Endothelial cell of umbilical vein (primary cell): ENCODE measurements at regions not wholly inside any gene's neighbourhood (a gene's known extent, or its start where the extent isn't known, plus 50 kb on each side); places are given as distances from the start of the nearest gene placed in this dataset.

Experiments used
- BruUV-seq: library from RNA; stranded (reverse); fragments of 400-500 nt; replicated peaks from 2 replicates; lab custom pipeline; 2021; lab: Mats Ljungman, UMichigan
- CTCF ChIA-PET: fragments of 300-600, 350-600 bp; sonication (Branson Sonifier 250); formaldehyde crosslinking; loops from one replicate; lab custom pipeline; 2021; ENCODE audit warnings: antibody characterized with exemption, inconsistent platforms; lab: Charles Lee
- POLR2A ChIA-PET: fragments of 300-600, 350-600 bp; sonication (Branson Sonifier 250); formaldehyde crosslinking; loops from one replicate; lab custom pipeline; 2021; ENCODE audit warnings: antibody characterized with exemption, inconsistent platforms; lab: Charles Lee
- DNase-seq: peaks from one replicate; pipeline ENCODE4 v3.0.0-alpha.2; 2011; ENCODE audit warnings: low read depth, low spot score
- FAIRE-seq: peaks from 2 replicates; lab custom pipeline; 2011; peaks lifted over from hg19 to GRCh38; lab: Jason Lieb, UNC
- H2AFZ ChIP-seq: 2 replicates; pipeline ENCODE4 v1.6.0; 2012; ENCODE audit warnings: low read depth, low read length, control low read depth, inconsistent platforms
- H3K27ac ChIP-seq: 2 replicates; pipeline ENCODE4 v1.5.1; 2011; ENCODE audit warnings: low read depth, mild to moderate bottlenecking, control low read depth, low read length, moderate library complexity; ENCODE audit not compliant: insufficient read depth
- H3K27me3 ChIP-seq, 2 experiments: 2 replicates each; pipeline versions ENCODE4 v1.6.0 to v1.6.1; 2011; ENCODE audit warnings: low read length in 2 of 2, mixed read lengths in 1 of 2; ENCODE audit not compliant: control insufficient read depth in 2 of 2, insufficient read depth in 2 of 2
- H3K36me3 ChIP-seq, 2 experiments: 2 replicates in 1 of 2; 3 replicates in 1 of 2; pipeline ENCODE4 v1.5.1; 2011; ENCODE audit warnings: low read length in 2 of 2, mild to moderate bottlenecking in 1 of 2, moderate library complexity in 1 of 2; ENCODE audit not compliant: control insufficient read depth in 2 of 2, insufficient read depth in 2 of 2; ENCODE audit errors: extremely low read depth in 1 of 2
- H3K4me1 ChIP-seq: 3 replicates; pipeline ENCODE4 v1.5.1; 2011; ENCODE audit warnings: mild to moderate bottlenecking, low read length; ENCODE audit not compliant: control insufficient read depth, insufficient read depth; ENCODE audit errors: extremely low read depth
- H3K4me2 ChIP-seq: 2 replicates; pipeline ENCODE4 v1.6.1; 2011; ENCODE audit warnings: low read length, control low read depth, mixed read lengths; ENCODE audit not compliant: insufficient read depth
- H3K4me3 ChIP-seq, 3 experiments: fragments of 200-600 bp in 1 of 3; sonication (generic), shearing (Covaris generic) in 1 of 3; replicated peaks in 1 of 3; 2 replicates each; pipeline ENCODE4 v1.5.1; 2011 to 2016; ENCODE audit warnings: control low read depth in 3 of 3, low read length in 3 of 3, mild to moderate bottlenecking in 2 of 3, inconsistent platforms in 1 of 3, low read depth in 1 of 3, moderate library complexity in 1 of 3; ENCODE audit not compliant: insufficient read depth in 1 of 3
- H3K79me2 ChIP-seq: 2 replicates; pipeline ENCODE4 v1.6.0; 2012; ENCODE audit warnings: low read length, inconsistent platforms; ENCODE audit not compliant: control insufficient read depth, insufficient read depth
- H3K9ac ChIP-seq: replicated peaks from 2 replicates; pipeline ENCODE3; 2011; ENCODE audit warnings: low read length, control low read depth; ENCODE audit not compliant: insufficient read depth; ENCODE audit errors: extremely low read depth
- H3K9me1 ChIP-seq: replicated peaks from 3 replicates; pipeline ENCODE4 v1.6.0; 2011; ENCODE audit warnings: mild to moderate bottlenecking, low read length; ENCODE audit not compliant: control insufficient read depth, insufficient read depth; ENCODE audit errors: extremely low read depth
- H3K9me3 ChIP-seq: replicated peaks from 2 replicates; pipeline ENCODE4 v1.5.1; 2012; ENCODE audit warnings: low read length, inconsistent platforms; ENCODE audit not compliant: control insufficient read depth, insufficient read depth
- H4K20me1 ChIP-seq: replicated peaks from 2 replicates; pipeline ENCODE3; 2011; ENCODE audit warnings: mild to moderate bottlenecking, low read length; ENCODE audit not compliant: control insufficient read depth, insufficient read depth; ENCODE audit errors: extremely low read depth
- EZH2 ChIP-seq: IDR thresholded peaks from 2 replicates; pipeline ENCODE4 v1.6.1; 2012; ENCODE audit warnings: borderline replicate concordance, low read depth, mild to moderate bottlenecking, moderate library complexity, low read length, inconsistent platforms; ENCODE audit not compliant: severe bottlenecking
- FOS ChIP-seq: IDR thresholded peaks from 2 replicates; pipeline ENCODE4 v1.6.1; 2011; ENCODE audit warnings: mild to moderate bottlenecking, low read length, moderate library complexity, borderline replicate concordance; ENCODE audit not compliant: insufficient read depth
- GATA2 ChIP-seq: IDR thresholded peaks from 2 replicates; pipeline ENCODE4 v1.7.0; 2011; ENCODE audit warnings: low read depth, mild to moderate bottlenecking, moderate library complexity, mixed read lengths, low read length; ENCODE audit not compliant: insufficient read length, insufficient read depth
- JUN ChIP-seq: IDR thresholded peaks from 2 replicates; pipeline ENCODE4 v1.6.1; 2011; ENCODE audit warnings: borderline replicate concordance, low read depth; ENCODE audit not compliant: insufficient read length, insufficient read depth
- MYC ChIP-seq: IDR thresholded peaks from one replicate; pipeline ENCODE4 v1.6.1; 2011; ENCODE audit warnings: mild to moderate bottlenecking, low read depth, low read length
- POLR2A ChIP-seq: IDR thresholded peaks from 2 replicates; pipeline ENCODE4 v1.6.1; 2012; ENCODE audit warnings: low read depth, mild to moderate bottlenecking, control low read depth, low read length
- POLR2AphosphoS5 ChIP-seq: IDR thresholded peaks from 2 replicates; pipeline ENCODE4 v1.6.1; 2012; ENCODE audit warnings: low read depth, mild to moderate bottlenecking, control low read depth, low read length, moderate library complexity; ENCODE audit not compliant: insufficient read depth
- dilution Hi-C: fragments of 300-500 bp; cut with MboI; formaldehyde crosslinking; loops from one replicate; pipeline ENCODE4 v1.15.0; 2019; ENCODE audit warnings: low sequenced_read_pairs; ENCODE audit not compliant: extremely low pct_ligation_motif_present
- intact Hi-C: fragments of 100-400 bp; cut with micrococcal nuclease; formaldehyde crosslinking; loops from one replicate; pipeline ENCODE4 v1.10.0; 2022
- TF ChIP-seq, protein P1 (sequence below), 2 donors: IDR thresholded peaks; 1 replicate in 1 of 2; 2 replicates in 1 of 2; pipeline ENCODE4 v1.5.1; 2011; ENCODE audit warnings: low read length in 2 of 2, mild to moderate bottlenecking in 2 of 2, moderate library complexity in 2 of 2, control low read depth in 1 of 2, inconsistent platforms in 1 of 2, low read depth in 1 of 2; ENCODE audit not compliant: insufficient read depth in 1 of 2; ENCODE audit errors: extremely low read depth in 1 of 2
- TF ChIP-seq, protein P2 (sequence below): IDR thresholded peaks from 2 replicates; pipeline ENCODE4 v1.6.1; 2011; ENCODE audit not compliant: insufficient read depth, insufficient read length

DNA sequence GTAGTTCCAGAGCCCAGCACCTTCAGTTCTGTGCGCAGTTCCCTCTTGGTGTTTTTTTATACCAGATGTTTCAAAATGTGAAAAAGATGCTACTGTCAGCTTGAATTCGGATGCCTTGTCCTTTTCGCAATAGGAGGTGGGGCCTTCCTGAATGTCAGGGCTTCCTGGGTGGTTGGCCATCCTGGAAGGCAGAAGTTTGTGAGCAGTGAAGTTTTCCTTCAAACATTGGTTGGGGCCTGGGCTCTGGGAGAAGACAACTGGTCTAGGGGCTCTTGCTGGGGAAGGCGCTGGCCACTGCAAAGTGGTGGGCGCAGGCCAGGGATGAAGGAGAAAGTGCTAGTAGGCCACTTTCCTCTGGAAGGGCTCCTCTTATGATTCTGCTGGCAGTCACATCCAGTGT lies 56.8 kb upstream of the JAZF1 start:
- Histone ChIP-seq H3K27me3 (peaks cover 0 to 2% of the 10 kb centered on the region in 2 experiments), H2AFZ (no peak overlapping the region), H3K27ac (no peak overlapping the region), H3K9ac (no peak overlapping the region), H3K79me2 (no peaks in the 10 kb centered on the region), H3K4me1 (peaks cover 6% of the 10 kb centered on the region), H3K9me3 (no peaks in the 10 kb centered on the region), H3K36me3 (no peaks in the 10 kb centered on the region), H3K9me1 (no peaks in the 10 kb centered on the region), H4K20me1 (no peaks in the 10 kb centered on the region), H3K4me3 (no peak overlapping the region), H3K4me2 (no peak overlapping the region)
- no TSS peak for BruUV-seq
- POLR2A ChIA-PET = no interaction called here
- TF ChIP-seq JUN = no peak
- no peak for TF ChIP-seq FOS
- no peak for TF ChIP-seq GATA2
- TF ChIP-seq POLR2AphosphoS5 = no peak
- TF ChIP-seq, protein P1, sequence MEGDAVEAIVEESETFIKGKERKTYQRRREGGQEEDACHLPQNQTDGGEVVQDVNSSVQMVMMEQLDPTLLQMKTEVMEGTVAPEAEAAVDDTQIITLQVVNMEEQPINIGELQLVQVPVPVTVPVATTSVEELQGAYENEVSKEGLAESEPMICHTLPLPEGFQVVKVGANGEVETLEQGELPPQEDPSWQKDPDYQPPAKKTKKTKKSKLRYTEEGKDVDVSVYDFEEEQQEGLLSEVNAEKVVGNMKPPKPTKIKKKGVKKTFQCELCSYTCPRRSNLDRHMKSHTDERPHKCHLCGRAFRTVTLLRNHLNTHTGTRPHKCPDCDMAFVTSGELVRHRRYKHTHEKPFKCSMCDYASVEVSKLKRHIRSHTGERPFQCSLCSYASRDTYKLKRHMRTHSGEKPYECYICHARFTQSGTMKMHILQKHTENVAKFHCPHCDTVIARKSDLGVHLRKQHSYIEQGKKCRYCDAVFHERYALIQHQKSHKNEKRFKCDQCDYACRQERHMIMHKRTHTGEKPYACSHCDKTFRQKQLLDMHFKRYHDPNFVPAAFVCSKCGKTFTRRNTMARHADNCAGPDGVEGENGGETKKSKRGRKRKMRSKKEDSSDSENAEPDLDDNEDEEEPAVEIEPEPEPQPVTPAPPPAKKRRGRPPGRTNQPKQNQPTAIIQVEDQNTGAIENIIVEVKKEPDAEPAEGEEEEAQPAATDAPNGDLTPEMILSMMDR (IDR thresholded peaks at IDR 0.05; ENCODE audit: extremely low read depth in 1 of 2, insufficient read depth in 1 of 2, low read depth in 1 of 2, low read length in 2 of 2) = no peak
- no peak for TF ChIP-seq POLR2A
- TF ChIP-seq MYC = no peak
- TF ChIP-seq, protein P2, sequence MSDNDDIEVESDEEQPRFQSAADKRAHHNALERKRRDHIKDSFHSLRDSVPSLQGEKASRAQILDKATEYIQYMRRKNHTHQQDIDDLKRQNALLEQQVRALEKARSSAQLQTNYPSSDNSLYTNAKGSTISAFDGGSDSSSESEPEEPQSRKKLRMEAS = no peak
- no peak for TF ChIP-seq EZH2
- CTCF ChIA-PET = no interaction called here
- dilution Hi-C loops (no loop called here), intact Hi-C loops (no loop called here)
- DNase-seq = no peak
- no peak for FAIRE-seq
